OCI-LY3 (cell line): ENCODE measurements at regions not wholly inside any gene's neighbourhood (a gene's known extent, or its start where the extent isn't known, plus 50 kb on each side); places are given as distances from the start of the nearest gene placed in this dataset.

ENCODE experiments used
- CTCF ChIP-seq: fragments of 200-600, 300-600 bp; sonication (generic); IDR thresholded peaks from 2 replicates; pipeline ENCODE4 v1.5.1; 2014; ENCODE audit warnings: antibody characterized with exemption, low read length, low read depth
- EZH2phosphoT487 ChIP-seq: fragments of 200-600 bp; shearing (Covaris generic); IDR thresholded peaks from 2 replicates; pipeline ENCODE4 v1.6.1; 2018; ENCODE audit warnings: antibody characterized with exemption, mixed run types, low read depth

- TF ChIP-seq CTCF (no peak), EZH2phosphoT487 (no peak)
These were observed 160.5 kb downstream of the TFAP2B start for GRCh38 chr6:50979171-50979525.
